Subcutaneous abdominal adipose tissue (tissue), 5 donors: ENCODE measurements at regions not wholly inside any gene's neighbourhood (a gene's known extent, or its start where the extent isn't known, plus 50 kb on each side); places are given as distances from the start of the nearest gene placed in this dataset.
"Not testable (repeated sequence)": the region's sequence is repeated elsewhere in the genome, so short reads cannot be mapped to it uniquely, and the experiment has no call there.

Experiments used
- H3K27ac ChIP-seq: one replicate; pipeline ENCODE4 v1.7.0; 2013; ENCODE audit warnings: low read depth, mild to moderate bottlenecking, inconsistent platforms, low read length, moderate library complexity
- H3K27me3 ChIP-seq, 5 donors: one replicate each; pipeline ENCODE4 v1.7.0; 2013; ENCODE audit warnings: low read length in 5 of 5, inconsistent platforms in 1 of 5; ENCODE audit not compliant: control insufficient read depth in 5 of 5, insufficient read depth in 4 of 5
- H3K36me3 ChIP-seq, 5 donors: one replicate each; pipeline ENCODE4 v1.7.0; 2013; ENCODE audit warnings: low read length in 5 of 5; ENCODE audit not compliant: control insufficient read depth in 5 of 5, insufficient read depth in 5 of 5
- H3K4me1 ChIP-seq, 5 donors: one replicate each; pipeline ENCODE4 v1.7.0; 2013; ENCODE audit warnings: low read length in 5 of 5, mild to moderate bottlenecking in 3 of 5, moderate library complexity in 1 of 5; ENCODE audit not compliant: control insufficient read depth in 5 of 5, insufficient read depth in 5 of 5
- H3K4me3 ChIP-seq, 5 donors: one replicate each; pipeline ENCODE4 v1.7.0; 2013; ENCODE audit warnings: low read length in 5 of 5, low read depth in 1 of 5
- H3K9ac ChIP-seq, 5 donors: one replicate each; pipeline ENCODE4 v1.7.0; 2013; ENCODE audit warnings: low read length in 5 of 5, mild to moderate bottlenecking in 4 of 5, moderate library complexity in 3 of 5
- H3K9me3 ChIP-seq, 5 donors: one replicate each; pipeline ENCODE4 v1.7.0; 2013; ENCODE audit warnings: low read length in 5 of 5; ENCODE audit not compliant: control insufficient read depth in 5 of 5
- donor health status: healthy.
- donor health status: healthy.
- donor health status: healthy.
- donor health status: healthy.
- donor health status: healthy.

DNA sequence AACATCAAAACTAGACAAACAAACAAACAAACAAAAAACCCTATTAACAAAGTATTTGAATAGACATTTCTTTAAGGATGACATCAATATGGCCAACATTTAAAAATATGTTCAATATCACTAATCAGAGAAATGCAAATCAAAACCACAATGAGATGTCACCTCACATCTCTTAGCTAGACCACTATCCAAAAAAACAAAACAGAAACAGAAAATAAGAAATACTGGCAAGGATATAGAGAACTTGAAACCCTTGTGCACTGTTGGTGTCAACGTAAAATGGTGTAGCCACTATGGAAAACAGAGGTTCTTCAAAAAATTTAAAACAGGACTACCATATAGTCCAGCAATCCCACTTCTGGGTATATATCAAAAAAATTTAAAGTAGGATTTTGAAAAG is 308.2 kb downstream of the SPATA31A1 start:
- not testable (repeated sequence) for H3K4me3 ChIP-seq, H3K27me3 ChIP-seq, H3K9ac ChIP-seq, H3K4me1 ChIP-seq, H3K36me3 ChIP-seq, H3K27ac ChIP-seq, H3K9me3 ChIP-seq

GRCh38 chr9:39665020-39665419 is 309.6 kb downstream of the SPATA31A1 start:
- not testable (repeated sequence) for H3K4me1 ChIP-seq, H3K27ac ChIP-seq, H3K36me3 ChIP-seq, H3K9me3 ChIP-seq, H3K9ac ChIP-seq, H3K4me3 ChIP-seq, H3K27me3 ChIP-seq

DNA sequence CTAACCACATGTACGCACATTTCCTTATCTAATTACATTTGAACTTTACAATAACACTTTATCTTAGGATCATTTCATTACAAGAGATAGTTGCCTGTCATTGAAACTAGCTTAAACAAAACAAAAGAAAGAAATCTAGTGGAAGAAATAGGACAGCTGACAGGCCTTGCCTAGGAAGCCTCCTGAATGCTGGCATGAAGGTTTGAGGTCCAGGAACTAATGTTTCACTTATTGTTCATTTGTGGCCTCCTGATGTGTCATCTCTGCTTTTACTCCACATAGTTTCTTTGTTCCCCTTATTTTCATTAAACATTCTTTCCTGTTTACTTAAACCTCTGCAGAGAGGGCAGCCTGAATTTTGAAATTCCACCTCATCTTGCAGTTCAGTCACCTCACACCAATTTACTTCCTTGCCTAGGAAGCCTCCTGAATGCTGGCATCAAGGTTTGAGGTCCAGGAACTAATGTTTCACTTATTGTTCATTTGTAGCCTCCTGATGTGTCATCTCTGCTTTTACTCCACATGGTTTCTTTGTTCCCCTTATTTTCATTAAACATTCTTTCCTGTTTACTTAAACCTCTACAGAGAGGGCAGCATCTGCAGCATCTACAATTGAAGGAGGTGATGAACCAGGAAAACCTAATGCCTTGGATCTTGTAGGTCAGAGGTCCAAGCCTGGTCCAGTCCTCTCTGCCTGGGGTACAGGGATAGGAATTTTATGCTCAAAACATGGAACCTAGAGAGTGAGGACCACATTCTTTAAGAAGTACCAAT is 319.2 kb downstream of the SPATA31A1 start:
- H3K4me3 ChIP-seq, H3K4me1 ChIP-seq, H3K36me3 ChIP-seq, H3K27me3 ChIP-seq, H3K27ac ChIP-seq, H3K9me3 ChIP-seq, H3K9ac ChIP-seq: not testable (repeated sequence)

DNA sequence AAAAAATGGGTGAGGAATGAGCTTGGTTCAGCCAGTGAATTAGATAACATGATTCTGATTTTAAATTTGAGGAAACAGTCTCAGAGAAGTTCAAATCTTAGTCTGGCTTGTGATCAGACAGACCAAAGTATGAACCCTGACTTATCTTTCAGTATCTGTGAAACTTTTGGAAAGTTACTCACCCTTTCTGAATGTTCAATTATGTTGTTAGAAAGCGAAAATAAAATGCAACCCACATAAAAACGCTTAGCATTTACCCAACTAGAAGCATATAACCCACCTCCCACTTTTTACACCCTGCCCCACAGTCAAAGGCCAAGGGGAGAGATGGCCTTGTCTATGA is 319.7 kb downstream of the SPATA31A1 start:
- H3K9me3 ChIP-seq, H3K4me3 ChIP-seq, H3K4me1 ChIP-seq, H3K27ac ChIP-seq, H3K27me3 ChIP-seq, H3K36me3 ChIP-seq, H3K9ac ChIP-seq: not testable (repeated sequence)

GRCh38 chr9:39678534-39679263 is 323.2 kb downstream of the SPATA31A1 start:
- not testable (repeated sequence) for H3K4me3 ChIP-seq, H3K36me3 ChIP-seq, H3K27me3 ChIP-seq, H3K9ac ChIP-seq, H3K4me1 ChIP-seq, H3K27ac ChIP-seq, H3K9me3 ChIP-seq

- H3K9ac ChIP-seq, H3K4me3 ChIP-seq, H3K36me3 ChIP-seq, H3K27ac ChIP-seq, H3K27me3 ChIP-seq, H3K4me1 ChIP-seq, H3K9me3 ChIP-seq: not testable (repeated sequence)
These were observed 325.4 kb downstream of the SPATA31A1 start for GRCh38 chr9:39680694-39681401.

GRCh38 chr9:39728862-39729261 is 373.4 kb downstream of the SPATA31A1 start:
- H3K36me3 ChIP-seq, H3K9me3 ChIP-seq, H3K27ac ChIP-seq, H3K27me3 ChIP-seq, H3K4me1 ChIP-seq, H3K9ac ChIP-seq, H3K4me3 ChIP-seq: not testable (repeated sequence)

- not testable (repeated sequence) for H3K36me3 ChIP-seq, H3K27me3 ChIP-seq, H3K4me3 ChIP-seq, H3K27ac ChIP-seq, H3K9ac ChIP-seq, H3K4me1 ChIP-seq, H3K9me3 ChIP-seq
These were observed 389.4 kb downstream of the SPATA31A1 start for GRCh38 chr9:39744898-39745297.

DNA sequence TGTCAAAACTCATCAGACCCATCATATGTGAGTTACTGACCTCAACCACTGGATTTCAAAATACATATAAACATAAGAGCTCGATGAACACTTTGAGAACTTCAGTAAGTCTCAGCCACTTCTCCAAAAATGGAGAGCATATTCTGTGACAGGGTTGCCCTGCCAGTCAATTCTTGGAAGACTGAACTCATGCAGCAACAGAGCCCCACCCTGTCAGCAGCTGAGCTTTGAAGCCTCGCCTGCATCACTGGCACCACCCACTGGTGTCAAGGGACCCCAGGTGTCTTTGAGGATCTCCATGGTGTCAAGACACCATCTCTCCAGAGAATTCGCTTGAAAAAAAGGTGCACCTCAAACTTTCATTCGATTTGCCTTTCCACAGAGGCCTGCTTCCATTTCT is 420.1 kb downstream of the SPATA31A1 start:
- H3K4me3 ChIP-seq, H3K36me3 ChIP-seq, H3K9ac ChIP-seq, H3K4me1 ChIP-seq, H3K27me3 ChIP-seq, H3K9me3 ChIP-seq, H3K27ac ChIP-seq: not testable (repeated sequence)

DNA sequence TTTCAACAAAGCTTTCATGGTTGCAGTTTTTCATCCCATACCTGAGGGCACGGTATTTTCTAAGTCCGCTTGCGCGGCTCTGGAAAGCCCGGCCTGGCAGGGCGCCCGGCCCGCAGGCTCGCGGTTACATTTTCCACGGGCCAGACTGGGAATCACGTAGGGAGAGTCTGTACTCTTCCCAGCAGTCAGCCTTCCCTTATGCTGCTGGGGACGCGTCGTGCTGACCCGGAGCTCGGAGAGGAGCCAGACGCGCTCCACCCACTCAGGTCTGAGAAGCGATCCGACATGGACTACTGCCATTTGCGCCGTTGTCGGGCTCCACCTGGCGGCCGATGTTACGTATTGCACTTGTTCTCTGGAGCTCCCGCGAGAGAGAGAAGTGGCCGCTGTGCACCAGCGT is 435.9 kb downstream of the SPATA31A1 start:
- not testable (repeated sequence) for H3K4me3 ChIP-seq, H3K36me3 ChIP-seq, H3K9ac ChIP-seq, H3K4me1 ChIP-seq, H3K27me3 ChIP-seq, H3K9me3 ChIP-seq, H3K27ac ChIP-seq
